ENCODE measurements at regions not wholly inside any gene's neighbourhood (a gene's known extent, or its start where the extent isn't known, plus 50 kb on each side); places are given as distances from the start of the nearest gene placed in this dataset.
"Not testable (repeated sequence)": the region's sequence is repeated elsewhere in the genome, so short reads cannot be mapped to it uniquely, and the experiment has no call there.

DNA sequence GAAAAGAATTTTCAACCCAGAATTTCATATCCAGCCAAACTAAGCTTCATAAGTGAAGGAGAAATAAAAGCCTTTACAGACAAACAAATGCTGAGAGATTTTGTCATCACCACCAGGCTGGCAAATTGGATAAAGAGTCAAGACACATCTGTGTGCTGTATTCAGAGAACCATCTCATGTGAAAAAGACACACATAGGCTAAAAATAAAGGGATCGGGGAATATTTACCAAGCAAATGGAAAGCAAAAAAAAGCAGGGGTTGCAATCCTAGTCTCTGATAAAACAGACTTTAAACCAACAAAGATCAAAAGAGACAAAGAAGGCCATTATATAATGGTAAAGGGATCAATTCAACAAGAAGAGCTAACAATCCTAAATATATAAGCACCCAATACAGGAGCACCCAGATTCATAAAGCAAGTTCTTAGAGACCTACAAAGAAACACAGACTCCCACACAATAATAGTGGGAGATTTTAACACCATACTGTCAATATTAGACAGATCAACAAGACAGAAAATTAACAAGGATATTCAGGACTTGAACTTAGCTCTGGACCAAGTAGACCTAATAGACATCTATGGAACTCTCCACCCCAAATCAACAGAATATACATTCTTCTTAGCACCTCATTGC lies 55.9 kb upstream of the ACSM6 start:
- not testable (repeated sequence) for DNase-seq (ENCODE audit: low spot score)

DNA sequence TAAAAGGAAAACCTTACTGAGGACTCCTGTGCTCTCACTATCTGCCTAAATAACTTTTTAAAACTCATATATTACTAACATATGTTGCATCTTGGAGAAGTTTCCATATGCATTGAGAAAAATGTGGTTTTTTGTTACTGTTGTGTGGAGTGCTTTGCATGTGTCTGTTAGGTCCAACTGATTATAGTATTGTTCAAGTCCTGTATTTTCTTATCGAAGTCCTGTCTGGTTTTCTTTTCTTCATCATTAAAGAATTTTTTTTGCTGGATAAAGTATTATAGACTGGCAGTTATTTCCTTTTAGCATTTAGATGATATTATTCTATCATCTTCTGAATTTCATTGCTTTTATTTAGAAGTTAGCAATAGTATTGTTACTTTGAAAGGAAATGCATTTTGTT lies 59.5 kb upstream of the ACSM6 start:
- no peak for DNase-seq (ENCODE audit: low spot score)

DNA sequence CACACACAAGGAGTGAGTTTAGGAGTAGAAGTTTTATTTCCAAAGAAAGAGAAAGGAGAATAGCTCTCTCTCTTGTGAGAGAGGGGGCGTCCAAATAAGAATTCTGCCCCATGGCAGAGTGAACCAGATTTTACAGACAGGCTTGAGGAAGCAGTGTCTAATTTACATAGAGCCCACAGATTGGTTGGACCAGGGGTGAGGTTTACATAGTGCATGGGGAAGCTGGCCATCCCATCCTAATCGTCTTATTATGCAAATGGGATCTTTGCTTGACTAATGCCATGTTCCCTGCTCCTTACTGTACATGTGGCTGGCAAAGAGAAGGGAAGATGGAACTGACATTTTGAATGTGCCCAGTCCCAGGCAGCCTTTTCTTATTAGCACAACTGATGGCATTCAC lies 60.0 kb upstream of the ACSM6 start:
- no peak for DNase-seq (ENCODE audit: low spot score)

DNA sequence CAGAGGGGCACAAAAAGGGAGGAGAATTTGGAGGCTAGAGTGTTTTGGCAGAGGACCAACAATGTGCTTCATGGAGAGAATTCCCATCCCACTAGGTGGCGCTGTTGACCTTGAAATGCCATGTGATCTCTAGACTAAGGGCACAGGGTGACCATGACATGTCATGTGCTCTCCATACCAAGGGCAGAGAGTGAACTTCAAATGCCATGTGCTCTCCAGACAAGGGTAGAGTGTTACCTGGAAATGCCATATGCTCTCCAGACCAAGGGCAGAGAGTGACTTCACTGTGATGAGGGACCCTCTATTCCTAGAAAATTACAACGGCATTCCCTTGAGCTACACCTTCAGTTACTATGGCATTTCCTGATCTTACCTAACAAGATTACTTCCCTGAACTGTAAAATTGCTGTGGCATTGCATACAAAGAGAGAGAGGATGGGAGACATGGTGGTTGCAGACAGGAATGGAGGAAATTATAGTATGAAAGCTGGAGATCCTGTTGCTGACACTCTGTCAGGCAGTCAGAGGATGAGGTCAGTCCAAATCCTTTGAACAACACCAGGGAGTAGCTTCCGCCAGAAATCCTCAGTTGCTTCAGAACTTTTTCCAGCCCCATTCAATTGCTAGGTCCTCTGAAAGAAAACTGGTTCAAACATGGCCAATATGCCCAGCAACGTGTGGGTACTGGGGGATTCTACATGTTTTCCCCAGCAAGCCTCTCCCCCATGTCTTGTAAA lies 60.9 kb upstream of the ACSM6 start:
- DNase-seq (ENCODE audit: low spot score) = peak; percentile 86

DNA sequence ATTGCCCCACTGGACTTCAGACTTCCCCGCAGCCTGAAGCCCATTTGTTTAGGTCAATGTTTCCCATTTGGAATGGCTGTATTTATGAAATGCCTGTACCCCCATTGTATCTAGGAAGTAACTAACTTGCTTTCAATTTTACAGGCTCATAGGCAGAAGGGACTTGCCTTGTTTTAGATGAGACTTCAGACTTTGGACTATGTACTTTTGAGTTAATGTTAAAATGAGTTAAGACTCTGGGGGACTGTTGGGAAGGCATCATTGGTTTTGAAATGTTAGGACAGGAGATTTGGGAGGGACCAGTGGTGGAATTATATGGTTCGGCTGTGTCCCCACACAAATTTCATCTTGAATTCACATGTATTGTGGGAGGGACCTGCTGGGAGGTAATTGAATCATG lies 61.1 kb upstream of the CYP2C8 start:
- not testable (repeated sequence) for DNase-seq (ENCODE audit: low spot score)

DNA sequence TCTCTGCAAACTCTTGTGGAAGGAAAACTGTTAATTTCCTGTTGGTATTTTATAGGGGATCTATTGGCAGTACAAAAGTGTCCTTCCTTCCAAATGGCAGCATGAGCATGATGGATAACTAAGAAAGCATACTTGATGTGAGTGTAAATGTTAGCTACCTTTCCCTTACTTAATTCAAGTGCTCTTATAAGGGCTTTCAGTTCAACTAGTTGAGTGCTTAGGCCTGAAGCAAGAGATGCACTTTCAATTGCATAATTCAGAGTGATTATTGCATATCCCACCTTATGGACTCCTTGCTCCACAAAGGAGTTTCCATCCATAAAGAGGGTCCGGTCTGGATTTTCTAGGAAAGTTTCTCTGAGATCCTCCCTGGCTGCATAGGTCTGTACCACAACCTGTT lies 56.3 kb upstream of the CYP2C8 start:
- DNase-seq (ENCODE audit: low spot score) = no peak

DNA sequence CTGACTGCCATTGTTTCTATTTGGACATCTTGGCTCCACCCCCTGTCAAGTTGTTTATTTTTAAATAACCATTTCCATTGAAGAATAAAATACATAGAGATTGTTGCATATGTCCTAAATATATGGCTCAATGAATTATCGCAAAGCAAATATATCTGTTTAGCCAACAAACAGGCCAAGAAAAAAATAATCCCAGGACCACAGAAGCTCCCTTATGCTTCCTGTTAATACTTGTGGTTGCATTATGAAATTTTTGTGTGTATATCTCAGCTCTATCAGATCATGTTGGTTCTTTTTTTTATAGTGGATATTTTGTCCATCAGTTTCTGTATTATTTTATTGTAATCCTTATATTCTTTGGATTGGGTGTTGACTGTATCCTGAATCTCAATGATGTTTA lies 53.4 kb upstream of the CYP2C8 start:
- DNase-seq (ENCODE audit: low spot score) = no peak

DNA sequence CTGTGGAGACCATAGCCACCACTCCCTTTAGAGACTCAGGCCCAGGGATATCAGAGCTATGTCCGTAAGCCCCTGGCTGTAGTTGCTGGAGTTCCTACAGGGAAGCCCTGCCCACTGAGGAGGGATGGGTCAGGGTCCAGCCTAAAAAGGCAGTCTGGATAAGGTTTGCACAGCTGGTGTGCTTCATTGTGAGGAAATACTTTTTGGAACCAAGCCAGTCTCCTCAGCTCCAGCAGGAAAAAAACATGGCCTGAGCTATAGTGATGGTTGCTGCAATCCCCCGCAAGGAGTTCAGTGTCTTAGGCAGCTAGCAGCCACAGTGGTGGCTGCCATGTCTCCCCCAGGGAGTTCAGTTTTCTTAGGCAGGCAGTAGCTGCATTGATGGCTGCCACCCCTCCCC lies 52.6 kb upstream of the CYP2C8 start:
- no peak for DNase-seq (ENCODE audit: low spot score)

Data from H4 (cell line).